GM18951 (cell line): ENCODE measurements at regions not wholly inside any gene's neighbourhood (a gene's known extent, or its start where the extent isn't known, plus 50 kb on each side); places are given as distances from the start of the nearest gene placed in this dataset.

ENCODE experiments used
- POLR2A ChIP-seq: IDR thresholded peaks from 4 replicates; pipeline ENCODE4 v1.6.1; 2011; ENCODE audit warnings: mild to moderate bottlenecking; ENCODE audit not compliant: insufficient read length, insufficient read depth; ENCODE audit errors: extremely low read depth
- in situ Hi-C: fragments of 300-500 bp; cut with MboI; formaldehyde crosslinking; loops from one replicate; pipeline ENCODE4 v1.12.0; 2022; ENCODE audit warnings: low sequenced_read_pairs, mixed read lengths, inconsistent platforms; ENCODE audit not compliant: unreplicated experiment

DNA sequence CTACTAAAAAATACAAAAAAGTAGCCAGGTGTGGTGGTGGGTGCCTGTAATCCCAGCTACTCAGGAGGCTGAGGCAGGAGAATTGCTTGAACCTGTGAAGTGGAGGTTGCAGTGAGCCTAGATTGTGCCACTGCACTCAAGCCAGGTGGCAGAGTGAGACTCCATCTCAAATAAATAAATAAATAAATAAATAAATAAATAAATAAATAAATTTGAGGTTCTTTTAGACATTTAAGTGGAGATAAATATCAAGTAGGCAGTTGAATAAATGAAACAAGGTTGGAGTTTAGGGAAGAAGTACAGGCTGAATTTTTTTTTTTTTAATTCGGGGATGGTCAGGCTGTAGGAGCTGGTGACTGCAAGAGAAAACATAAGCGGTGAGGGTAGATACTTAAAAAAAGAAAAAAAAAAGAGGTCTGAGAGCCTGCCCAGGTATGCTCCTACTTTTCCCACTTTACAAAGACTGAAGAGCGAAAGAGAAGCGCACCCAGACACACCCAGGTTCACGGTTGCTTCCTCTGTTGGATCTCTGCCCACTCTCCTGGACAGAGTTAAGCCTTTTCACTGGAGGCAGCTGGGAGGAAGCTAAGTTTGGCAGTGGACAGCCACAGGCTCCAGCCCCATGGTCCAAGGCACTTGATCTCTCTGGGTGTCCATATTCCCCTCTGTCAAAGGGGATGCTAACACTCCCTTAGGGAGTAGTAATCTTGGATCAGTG, 100.9 kb upstream of the PRDM1 start:
- in situ Hi-C loops = no loop called here
- TF ChIP-seq POLR2A = no peak

DNA sequence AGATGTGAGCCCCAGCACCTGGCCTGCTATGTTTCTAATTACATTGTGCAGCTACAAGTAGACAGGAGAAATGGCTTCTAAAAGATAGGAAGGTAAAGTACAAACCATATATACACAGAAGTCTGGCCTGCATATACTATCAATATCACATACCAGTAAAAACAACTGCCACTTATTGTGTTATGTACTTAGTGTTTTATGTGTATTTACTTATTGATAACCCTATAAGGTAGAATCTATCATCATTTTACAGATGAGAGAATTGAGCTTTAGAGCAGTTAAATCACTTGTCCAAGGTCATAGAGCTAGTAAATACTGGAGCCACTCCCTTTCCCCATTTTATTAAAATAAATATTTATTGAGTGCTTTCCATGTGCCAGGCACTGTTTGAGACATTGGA, 102.4 kb upstream of the PRDM1 start:
- in situ Hi-C loops = no loop called here
- no peak for TF ChIP-seq POLR2A

DNA sequence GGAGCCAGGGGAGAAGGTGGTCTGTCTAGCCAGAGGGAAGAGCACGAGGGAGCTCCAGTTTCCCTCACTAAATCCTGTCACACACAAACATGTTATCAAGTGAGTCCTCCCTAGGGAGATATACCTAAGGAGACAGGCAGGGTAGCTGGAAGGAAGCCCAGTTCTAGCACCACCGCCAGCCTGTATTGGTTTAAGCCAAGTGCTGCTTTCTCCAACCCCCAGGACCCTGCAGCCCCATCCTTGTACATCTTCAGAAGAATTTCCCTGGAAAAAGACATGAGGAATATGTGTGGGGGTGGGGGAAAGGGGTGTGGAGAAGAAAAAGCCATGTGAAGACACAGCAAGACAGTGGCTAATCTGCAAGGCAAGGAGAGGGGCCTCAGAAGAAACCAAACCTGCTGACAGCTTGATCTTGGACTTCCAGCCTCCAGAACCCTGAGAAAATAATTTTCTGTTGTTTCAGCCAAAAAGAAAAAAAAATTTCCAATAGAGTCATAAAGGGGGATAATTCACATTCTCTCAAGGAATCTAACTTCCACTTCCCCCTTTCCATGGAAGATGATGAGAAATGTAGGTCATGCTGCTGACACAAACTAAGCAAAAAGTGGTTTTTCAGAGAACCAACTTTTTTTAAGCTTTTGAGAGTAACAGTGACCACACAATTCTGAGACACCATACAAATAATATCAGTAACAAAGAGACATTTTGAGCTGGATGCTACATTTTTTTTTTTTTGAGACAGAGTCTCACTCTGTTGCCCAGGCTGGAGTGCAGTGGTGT, 103.2 kb upstream of the PRDM1 start:
- no peak for TF ChIP-seq POLR2A
- in situ Hi-C loops = no loop called here

DNA sequence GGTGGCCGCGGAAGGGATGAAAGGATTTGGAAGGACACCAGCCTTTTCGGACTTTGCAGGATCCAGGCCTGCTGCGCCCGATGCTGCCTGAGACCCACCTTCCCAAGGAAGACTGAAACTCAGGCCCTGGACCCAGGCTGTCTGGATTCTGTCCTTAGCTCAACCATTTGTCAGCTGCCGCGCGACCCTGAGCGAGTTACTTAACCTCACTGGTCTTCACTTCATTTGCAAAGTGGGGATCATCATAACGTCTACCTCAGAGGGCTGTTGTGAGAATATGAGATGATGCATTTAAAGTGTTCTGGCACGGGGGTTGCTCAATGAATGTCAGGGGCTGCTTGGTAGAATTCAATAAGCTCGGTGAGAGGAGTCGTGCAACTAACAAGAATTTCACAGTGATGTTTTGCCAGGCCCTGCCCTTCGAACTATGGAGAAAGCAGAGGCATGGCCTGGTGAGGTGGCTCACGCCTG, 104.2 kb upstream of the PRDM1 start:
- in situ Hi-C loops = no loop called here

DNA sequence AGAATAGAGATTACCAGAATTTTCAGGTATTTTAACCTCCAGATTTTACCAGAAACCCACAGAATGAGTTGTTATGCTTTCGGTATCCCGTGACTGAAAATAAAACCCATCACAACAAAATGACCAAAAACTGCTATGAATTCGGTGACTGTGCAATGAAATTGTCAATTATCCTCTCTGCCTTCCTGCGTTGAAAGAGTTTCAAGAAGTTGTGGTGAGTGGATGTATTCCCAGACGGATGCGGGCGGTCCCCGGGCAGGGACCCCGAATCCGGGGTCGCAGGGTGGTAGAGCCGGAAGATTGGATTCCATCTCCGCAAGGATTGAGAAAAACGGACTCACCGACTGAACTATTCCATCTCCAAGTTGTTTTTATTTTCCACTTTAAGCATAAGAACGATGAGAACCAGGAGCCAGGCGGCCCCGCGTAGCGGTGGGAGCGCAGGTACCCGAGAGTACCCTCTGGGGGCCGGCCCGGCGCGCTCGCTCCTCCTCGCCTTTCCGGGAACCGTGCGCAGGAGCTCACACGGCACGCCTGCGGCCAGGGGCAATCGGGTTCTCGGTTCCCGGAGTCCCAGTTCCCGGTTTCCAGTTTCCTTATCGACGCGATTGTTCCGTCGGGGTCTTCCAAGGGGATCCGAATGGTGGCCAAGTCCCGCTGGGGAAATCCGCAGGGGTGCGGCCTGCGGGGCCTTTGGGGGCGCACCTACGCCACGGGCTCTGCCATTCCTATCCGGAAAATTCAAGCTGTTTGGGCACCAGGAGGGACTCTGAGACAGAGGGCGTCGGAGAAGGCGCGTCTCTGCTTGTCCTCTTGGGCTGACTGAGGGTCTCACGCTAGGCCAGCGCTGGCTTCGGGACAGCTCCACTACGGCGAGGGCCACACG, 104.9 kb upstream of the PRDM1 start:
- TF ChIP-seq POLR2A = peak; percentile 25
- in situ Hi-C loops = no loop called here

More for the DNA sequence above, 104.2 kb upstream of the PRDM1 start:
- TF ChIP-seq POLR2A = no peak

DNA sequence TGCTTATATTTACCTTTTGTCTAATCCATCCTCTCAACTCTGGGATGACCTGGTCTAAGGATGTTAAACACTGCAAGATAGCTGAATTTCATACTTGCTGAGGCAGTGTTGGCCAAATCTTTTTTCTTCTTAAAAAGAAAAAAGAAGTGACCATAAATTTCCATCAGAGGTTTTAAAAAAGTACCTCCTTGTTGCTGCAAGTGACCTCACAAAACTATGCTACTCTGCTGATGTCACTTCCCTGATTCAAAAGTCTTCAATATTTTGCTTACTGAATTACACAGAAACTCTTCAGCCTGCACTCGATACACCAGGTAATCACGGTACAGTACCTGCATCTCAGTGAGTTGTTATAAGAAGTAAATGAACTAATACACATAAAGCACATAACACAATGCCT, 107.2 kb upstream of the PRDM1 start:
- in situ Hi-C loops = no loop called here

DNA sequence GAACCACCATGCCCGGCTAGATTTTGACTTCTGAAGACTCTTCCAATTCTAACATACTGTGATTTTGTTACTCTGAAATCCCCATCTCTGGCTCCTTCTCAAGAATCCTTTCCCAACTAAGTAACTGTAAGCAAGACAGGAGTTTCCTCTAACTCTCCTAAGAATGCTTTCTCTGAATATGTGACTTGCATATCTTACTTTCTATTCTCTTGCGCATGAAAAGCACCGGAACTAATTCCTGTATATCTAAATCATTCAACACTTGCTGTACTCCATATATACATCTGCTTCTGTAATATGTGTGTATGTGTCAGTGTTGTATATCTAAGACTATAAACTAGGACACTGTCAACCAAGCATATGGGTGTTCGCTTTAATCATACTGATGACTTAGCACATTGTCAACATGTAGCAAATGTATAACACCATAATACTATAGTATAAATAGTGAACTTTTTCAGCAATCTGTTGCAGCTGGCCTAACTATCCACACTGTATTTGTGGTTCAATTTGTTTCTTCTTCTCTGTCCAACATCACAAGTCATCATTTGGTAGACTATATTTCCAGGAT, 108.1 kb upstream of the PRDM1 start:
- TF ChIP-seq POLR2A = no peak
- in situ Hi-C loops = no loop called here

More for the DNA sequence above, 107.2 kb upstream of the PRDM1 start:
- TF ChIP-seq POLR2A = no peak

DNA sequence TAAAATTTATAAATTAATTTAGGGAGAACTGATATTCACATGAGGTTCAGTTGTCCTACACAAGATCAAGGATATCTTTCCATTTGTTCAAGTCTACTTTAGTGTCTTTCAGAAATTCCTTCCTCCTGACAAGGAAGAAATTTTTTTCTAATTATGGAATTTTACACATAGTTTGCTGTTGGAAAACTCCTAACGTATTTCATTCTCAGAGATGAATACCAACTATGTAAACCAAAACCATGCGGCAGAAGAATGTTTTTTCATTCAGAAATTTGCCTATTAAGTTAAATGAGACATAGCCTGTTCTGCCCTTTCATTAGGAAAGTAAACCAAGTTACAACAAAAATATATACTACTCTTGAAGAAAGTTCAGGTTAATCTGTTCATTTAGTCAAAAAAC, 111.2 kb upstream of the PRDM1 start:
- no peak for TF ChIP-seq POLR2A

DNA sequence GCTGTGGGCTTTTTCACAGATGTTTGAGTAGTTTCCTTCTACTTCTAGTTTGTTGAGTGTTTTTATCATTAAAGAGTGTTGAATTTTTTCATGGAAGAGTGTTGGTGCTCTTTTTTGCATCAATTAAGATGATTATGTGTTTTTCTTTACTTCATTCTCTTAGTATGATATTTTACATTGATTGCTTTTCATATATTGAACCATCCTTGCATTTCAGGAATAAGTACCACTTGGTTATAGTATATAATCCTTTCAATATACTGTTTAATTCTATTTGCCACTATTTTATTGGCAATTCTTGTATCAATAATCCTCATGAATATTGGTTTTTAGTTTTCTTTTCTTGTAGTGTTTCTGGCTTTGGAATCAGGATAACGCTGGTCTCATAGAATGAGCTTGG, 113.7 kb upstream of the PRDM1 start:
- in situ Hi-C loops = no loop called here
- no peak for TF ChIP-seq POLR2A

More for the DNA sequence above, 111.2 kb upstream of the PRDM1 start:
- in situ Hi-C loops = no loop called here

DNA sequence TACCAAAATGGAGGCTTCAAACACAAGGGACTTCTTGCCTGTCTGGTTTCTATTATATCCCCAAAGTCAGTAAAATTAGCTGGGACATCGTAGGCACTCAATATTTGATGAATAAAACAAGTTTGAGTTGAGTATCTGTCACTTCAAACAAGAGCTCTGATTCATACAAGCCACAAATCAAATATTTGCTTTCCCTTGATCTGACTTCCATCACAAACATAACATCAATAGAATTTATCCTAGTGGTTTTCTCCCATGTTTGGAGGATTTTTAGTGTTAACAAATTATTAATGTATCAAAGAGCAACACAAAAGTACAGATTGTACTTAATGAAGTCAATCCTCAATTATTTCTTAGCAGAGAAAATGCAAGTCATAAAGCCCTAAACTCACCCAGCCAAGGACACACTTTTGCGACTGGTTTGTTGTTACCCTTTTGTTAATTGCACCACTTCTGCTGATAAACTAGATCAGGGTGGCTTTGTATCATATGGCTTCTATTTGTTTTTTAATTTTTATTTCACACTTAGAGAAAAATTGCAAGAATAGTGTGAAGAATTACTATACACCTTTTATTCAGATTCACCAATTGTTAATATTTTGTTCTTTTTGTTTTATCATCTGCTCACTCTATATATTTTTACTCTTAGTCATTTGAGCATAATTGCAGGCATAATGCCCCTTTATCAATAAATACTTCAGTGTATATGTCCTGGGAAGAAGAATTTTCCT, 117.4 kb upstream of the PRDM1 start:
- in situ Hi-C loops = no loop called here
- TF ChIP-seq POLR2A = no peak

DNA sequence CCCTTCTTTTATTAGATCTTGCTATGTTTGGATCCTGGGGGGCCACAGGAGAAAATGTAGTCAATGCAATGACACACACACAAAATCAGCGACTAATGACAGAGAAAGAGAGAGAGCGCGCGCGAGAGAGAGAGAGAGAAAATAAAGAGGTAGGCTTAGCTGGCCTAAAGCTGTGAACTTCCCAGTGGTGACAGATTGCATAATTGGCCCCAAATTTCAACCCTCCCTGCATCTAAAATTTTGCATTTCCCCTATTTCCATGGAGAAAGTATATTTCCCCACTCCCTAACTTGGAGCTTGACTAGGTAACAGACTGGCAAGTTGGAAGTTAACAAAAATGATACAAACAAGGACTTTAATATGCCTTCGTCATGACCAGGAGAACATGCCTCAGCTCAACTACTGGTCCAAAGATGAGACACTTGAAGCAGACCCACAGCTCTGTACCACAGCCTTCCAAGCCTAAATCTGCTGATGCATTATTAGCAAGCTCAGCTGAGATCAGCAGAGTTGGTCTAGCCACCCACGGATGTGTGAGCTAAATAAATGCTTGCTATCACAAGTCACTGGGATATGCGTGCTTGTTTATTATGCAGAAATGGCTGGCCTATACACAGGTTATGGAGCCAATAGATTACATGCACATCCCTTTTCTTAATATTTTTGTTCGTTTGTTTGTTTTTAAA, 118.1 kb upstream of the PRDM1 start:
- no peak for TF ChIP-seq POLR2A
- in situ Hi-C loops = no loop called here

DNA sequence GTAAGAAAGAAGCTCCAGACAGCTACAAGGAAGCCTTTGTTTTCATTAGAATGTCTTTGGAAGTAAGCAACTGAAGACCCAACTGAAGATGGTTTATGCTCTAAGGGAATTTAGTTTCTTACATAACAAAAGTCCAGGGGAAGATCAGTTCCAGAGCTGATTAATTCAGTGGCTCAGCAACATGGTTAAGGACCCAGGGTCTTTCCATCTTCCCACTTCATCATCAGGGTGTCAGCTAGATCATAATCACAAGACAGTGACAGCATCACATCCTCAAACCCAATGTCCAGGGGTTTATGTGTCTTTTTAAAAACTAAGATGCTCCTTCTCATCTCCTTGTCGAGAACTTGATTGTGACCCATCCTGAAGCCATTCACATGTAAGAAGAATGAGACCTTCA, 119.7 kb upstream of the PRDM1 start:
- no peak for TF ChIP-seq POLR2A
- in situ Hi-C loops = no loop called here
